ENCODE measurements at regions not wholly inside any gene's neighbourhood (a gene's known extent, or its start where the extent isn't known, plus 50 kb on each side); places are given as distances from the start of the nearest gene placed in this dataset.

GRCh38 chr4:111676533-111676932, 468.7 kb upstream of the FAM241A start:
- H3K4me3 ChIP-seq (replicated peaks in 1 of 3; ENCODE audit: insufficient read depth in 1 of 3, low read depth in 1 of 3, low read length in 3 of 3) = no peak overlapping the region
- no peaks in the 10 kb centered on the region for H4K20me1 ChIP-seq (replicated peaks; ENCODE audit: control insufficient read depth, extremely low read depth, insufficient read depth, low read length)
- no peak overlapping the region for H3K9ac ChIP-seq (replicated peaks; ENCODE audit: extremely low read depth, insufficient read depth, low read length)
- H3K36me3 ChIP-seq (ENCODE audit: control insufficient read depth in 2 of 2, extremely low read depth in 1 of 2, insufficient read depth in 2 of 2, low read length in 2 of 2) = no peaks in the 10 kb centered on the region
- no peak overlapping the region for H3K27ac ChIP-seq (ENCODE audit: insufficient read depth, low read depth, low read length)
- dilution Hi-C loops (cut with MboI; ENCODE audit: extremely low pct_ligation_motif_present, low sequenced_read_pairs) = no loop called here
- ChIA-PET POLR2A (no interaction called here), CTCF (interaction anchor here (0.8 to 1.4 kb wide), 6 partner anchors 11 to 1090 kb away, joined by 3 to 4 read pairs (median 3); no protein-coding TSS in a partner anchor)
- no peaks in the 10 kb centered on the region for H3K9me1 ChIP-seq (replicated peaks; ENCODE audit: control insufficient read depth, extremely low read depth, insufficient read depth, low read length)
- H3K27me3 ChIP-seq (ENCODE audit: control insufficient read depth in 2 of 2, insufficient read depth in 2 of 2, low read length in 2 of 2) = no peaks in the 10 kb centered on the region
- H2AFZ ChIP-seq (ENCODE audit: low read depth, low read length) = no peak overlapping the region
- FAIRE-seq (no peak), DNase-seq (ENCODE audit: low read depth, low spot score) (no peak)
- no peaks in the 10 kb centered on the region for H3K79me2 ChIP-seq (ENCODE audit: control insufficient read depth, insufficient read depth, low read length)
- H3K4me2 ChIP-seq (ENCODE audit: insufficient read depth, low read length) = no peak overlapping the region
- intact Hi-C loops (cut with micrococcal nuclease) = loop anchor here (5.0 kb wide), 1 partner anchor 1134 kb away; no protein-coding TSS in a partner anchor
- no peaks in the 10 kb centered on the region for H3K9me3 ChIP-seq (replicated peaks; ENCODE audit: control insufficient read depth, insufficient read depth, low read length)
- BruUV-seq (replicated peaks) = no TSS peak
- peaks cover 20% of the 10 kb centered on the region for H3K4me1 ChIP-seq (ENCODE audit: control insufficient read depth, extremely low read depth, insufficient read depth, low read length)
- TF ChIP-seq POLR2A (IDR thresholded peaks at IDR 0.05; ENCODE audit: low read depth, low read length) (no peak), CTCF (IDR thresholded peaks at IDR 0.05; ENCODE audit: extremely low read depth in 1 of 2, insufficient read depth in 1 of 2, low read depth in 1 of 2, low read length in 2 of 2) (no peak), EZH2 (IDR thresholded peaks at IDR 0.05; ENCODE audit: borderline replicate concordance, low read depth, low read length, severe bottlenecking) (no peak), GATA2 (IDR thresholded peaks at IDR 0.05; ENCODE audit: insufficient read depth, insufficient read length, low read depth, low read length) (no peak), MYC (IDR thresholded peaks at IDR 0.05; ENCODE audit: low read depth, low read length) (no peak), POLR2AphosphoS5 (IDR thresholded peaks at IDR 0.05; ENCODE audit: insufficient read depth, low read depth, low read length) (no peak), MAX (IDR thresholded peaks at IDR 0.05; ENCODE audit: insufficient read depth, insufficient read length) (no peak), FOS (IDR thresholded peaks at IDR 0.05; ENCODE audit: borderline replicate concordance, insufficient read depth, low read length) (no peak), JUN (IDR thresholded peaks at IDR 0.05; ENCODE audit: borderline replicate concordance, insufficient read depth, insufficient read length, low read depth) (no peak)

Data from endothelial cell of umbilical vein (primary cell).